MCF 10A (cell line): ENCODE measurements at regions not wholly inside any gene's neighbourhood (a gene's known extent, or its start where the extent isn't known, plus 50 kb on each side); places are given as distances from the start of the nearest gene placed in this dataset.

Source experiments
- BruUV-seq: library from RNA; stranded (reverse); fragments of 400-500 nt; replicated peaks from 2 replicates; lab custom pipeline; 2021; lab: Mats Ljungman, UMichigan
- CTCF ChIA-PET: fragments of 300-600 bp; sonication (Branson Sonifier 250); formaldehyde crosslinking; extraction: SDS; loops from one replicate; lab custom pipeline; 2021; ENCODE audit warnings: antibody characterized with exemption, inconsistent platforms; lab: Yijun Ruan, JAX
- POLR2A ChIA-PET: fragments of 300-600, 350-650 bp; sonication (Branson Sonifier 250); formaldehyde crosslinking; extraction: SDS; loops from one replicate; lab custom pipeline; 2020; ENCODE audit warnings: antibody characterized with exemption, inconsistent platforms; lab: Yijun Ruan, JAX
- DNase-seq: peaks from one replicate; pipeline ENCODE4 v3.0.0-alpha.2; 2018; ENCODE audit not compliant: unreplicated experiment
- H3K27ac Mint-ChIP-seq: one replicate; pipeline ENCODE4 v1.8.0; 2022; ENCODE audit warnings: mild to moderate bottlenecking, low read depth, mixed read lengths; ENCODE audit not compliant: unreplicated experiment
- H3K27me3 Mint-ChIP-seq: one replicate; pipeline ENCODE4 v1.8.0; 2022; ENCODE audit warnings: mixed read lengths; ENCODE audit not compliant: insufficient read depth, unreplicated experiment
- H3K36me3 Mint-ChIP-seq: one replicate; pipeline ENCODE4 v1.8.0; 2022; ENCODE audit warnings: mild to moderate bottlenecking, moderate library complexity, mixed read lengths; ENCODE audit not compliant: insufficient read depth, unreplicated experiment
- H3K4me1 Mint-ChIP-seq: one replicate; pipeline ENCODE4 v1.8.0; 2022; ENCODE audit warnings: mixed read lengths; ENCODE audit not compliant: insufficient read depth, unreplicated experiment
- H3K4me3 Mint-ChIP-seq: one replicate; pipeline ENCODE4 v1.8.0; 2022; ENCODE audit warnings: mild to moderate bottlenecking, moderate library complexity, mixed read lengths; ENCODE audit not compliant: unreplicated experiment
- H3K9me3 Mint-ChIP-seq: one replicate; pipeline ENCODE4 v1.8.0; 2022; ENCODE audit warnings: mixed read lengths; ENCODE audit not compliant: unreplicated experiment
- CTCF ChIP-seq: fragments of 200-600 bp; IDR thresholded peaks from one replicate; pipeline ENCODE4 v1.8.0; 2022; ENCODE audit warnings: antibody characterized with exemption, mild to moderate bottlenecking; ENCODE audit not compliant: unreplicated experiment
- intact Hi-C: fragments of 100-400 bp; cut with micrococcal nuclease; formaldehyde crosslinking; loops from 2 replicates; pipeline ENCODE4 v1.14.1; 2022

GRCh38 chr3:181265750-181266333, 276.3 kb upstream of the DNAJC19 start:
- H3K36me3 Mint-ChIP-seq: no peaks in the 10 kb centered on the region
- no peaks in the 10 kb centered on the region for H3K9me3 Mint-ChIP-seq
- BruUV-seq: no TSS peak
- intact Hi-C loops: no loop called here
- H3K27me3 Mint-ChIP-seq: peaks cover 28% of the 10 kb centered on the region
- H3K4me1 Mint-ChIP-seq: no peaks in the 10 kb centered on the region
- peak overlapping the region; percentile 63 for H3K4me3 Mint-ChIP-seq
- DNase-seq: peak; percentile 35
- ChIA-PET CTCF (interaction anchor here (0.5 to 0.6 kb wide), 2 partner anchors 436 to 644 kb away, joined by 3 read pairs; no protein-coding TSS in a partner anchor), POLR2A (interaction anchor here (1.4 kb wide), 1 partner anchor 8 kb away, joined by 6 read pairs; no protein-coding TSS in a partner anchor)
- H3K27ac Mint-ChIP-seq: no peak overlapping the region
- TF ChIP-seq CTCF: no peak

- Mint-ChIP-seq H3K9me3 (no peaks in the 10 kb centered on the region), H3K36me3 (no peaks in the 10 kb centered on the region), H3K27ac (no peak overlapping the region), H3K27me3 (peaks cover 28% of the 10 kb centered on the region), H3K4me1 (no peaks in the 10 kb centered on the region), H3K4me3 (no peak overlapping the region)
- no peak for DNase-seq
- ChIA-PET POLR2A (interaction anchor here (0.6 to 1.4 kb wide), 2 partner anchors 10 to 980 kb away, joined by 4 to 6 read pairs; no protein-coding TSS in a partner anchor), CTCF (interaction anchor here (0.8 kb wide), 1 partner anchor 15 kb away, joined by 3 read pairs; no protein-coding TSS in a partner anchor)
- intact Hi-C loops: no loop called here
- TF ChIP-seq CTCF: no peak
- no TSS peak for BruUV-seq
Observed at GRCh38 chr3:181264486-181264885, 274.9 kb upstream of the DNAJC19 start.

- DNase-seq: no peak
- Mint-ChIP-seq H3K36me3 (peaks cover 7% of the 10 kb centered on the region), H3K9me3 (no peaks in the 10 kb centered on the region), H3K27ac (no peak overlapping the region), H3K4me1 (peaks cover 1% of the 10 kb centered on the region), H3K4me3 (no peak overlapping the region), H3K27me3 (peaks cover 60% of the 10 kb centered on the region)
- intact Hi-C loops: no loop called here
- POLR2A ChIA-PET: interaction anchor here (0.6 to 1.7 kb wide), 4 partner anchors 8 to 463 kb away, joined by 3 to 5 read pairs (median 3); no protein-coding TSS in a partner anchor
- CTCF ChIA-PET: interaction anchor here (1.2 kb wide), 1 partner anchor 59 kb away, joined by 3 read pairs; no protein-coding TSS in a partner anchor
- no peak for TF ChIP-seq CTCF
- BruUV-seq: no TSS peak
Observed at GRCh38 chr3:181253796-181254195, 264.3 kb upstream of the DNAJC19 start.

- no peak for DNase-seq
- CTCF ChIA-PET: interaction anchor here (0.6 to 1.6 kb wide), 3 partner anchors 22 to 449 kb away, joined by 3 to 6 read pairs (median 3); no protein-coding TSS in a partner anchor
- no peak for TF ChIP-seq CTCF
- no peak overlapping the region for H3K4me3 Mint-ChIP-seq
- POLR2A ChIA-PET: interaction anchor here (0.6 to 0.7 kb wide), 2 partner anchors 704 to 1375 kb away, joined by 3 read pairs; no protein-coding TSS in a partner anchor
- H3K27ac Mint-ChIP-seq: no peak overlapping the region
- no peaks in the 10 kb centered on the region for H3K9me3 Mint-ChIP-seq
- H3K4me1 Mint-ChIP-seq: no peaks in the 10 kb centered on the region
- intact Hi-C loops: no loop called here
- H3K36me3 Mint-ChIP-seq: no peaks in the 10 kb centered on the region
- no TSS peak for BruUV-seq
- H3K27me3 Mint-ChIP-seq: peaks cover 61% of the 10 kb centered on the region
Observed at GRCh38 chr3:181252631-181253030, 263.1 kb upstream of the DNAJC19 start.
